ENCODE measurements at regions not wholly inside any gene's neighbourhood (a gene's known extent, or its start where the extent isn't known, plus 50 kb on each side); places are given as distances from the start of the nearest gene placed in this dataset.

- no peaks in the 10 kb centered on the region for H3K27me3 ChIP-seq
- H3K4me3 ChIP-seq = no peak overlapping the region
- no peaks in the 10 kb centered on the region for H3K36me3 ChIP-seq
- peaks cover 0 to 8% (median 0%) of the 10 kb centered on the region in 3 donors for H3K4me1 ChIP-seq
- no peak for ATAC-seq
- H3K27ac ChIP-seq = no peak overlapping the region
- 100% methylated on average over 1 of the region's 3 CpGs; no CpG with 5 or more reads in 1 of the 2 donors for WGBS, 2 donors (ENCODE audit: low coverage in 1 of 2)
- TF ChIP-seq POLR2AphosphoS5 (IDR thresholded peaks at IDR 0.05) = no peak
- H3K9me3 ChIP-seq = no peaks in the 10 kb centered on the region
These were observed 122.7 kb upstream of the DIPK2B start for GRCh38 chrX:45323387-45323786.

- Histone ChIP-seq H3K4me3 (no peak overlapping the region), H3K36me3 (no peaks in the 10 kb centered on the region)
These were observed 122.1 kb upstream of the DIPK2B start for GRCh38 chrX:45322820-45323219.

GRCh38 chrX:45322382-45322781, 121.7 kb upstream of the DIPK2B start:
- Histone ChIP-seq H3K9me3 (no peaks in the 10 kb centered on the region), H3K4me1 (peaks cover 0 to 8% (median 0%) of the 10 kb centered on the region in 3 donors), H3K36me3 (no peaks in the 10 kb centered on the region), H3K27ac (no peak overlapping the region), H3K27me3 (no peaks in the 10 kb centered on the region), H3K4me3 (no peak overlapping the region)
- TF ChIP-seq CTCF (IDR thresholded peaks at IDR 0.05) (peak; percentile 25 to 65 (median 54)), POLR2AphosphoS5 (IDR thresholded peaks at IDR 0.05) (no peak)
- WGBS, 2 donors (ENCODE audit: low coverage in 1 of 2) = 4% methylated on average over 2 of the region's 2 CpGs; no CpG with 5 or more reads in 1 of the 2 donors
- peak; percentile 63 for ATAC-seq

More at GRCh38 chrX:45322820-45323219, 122.1 kb upstream of the DIPK2B start:
- Histone ChIP-seq H3K4me1 (peaks cover 0 to 8% (median 0%) of the 10 kb centered on the region in 3 donors), H3K27ac (peak overlapping the region in 1 of 4 donors; percentile 6), H3K27me3 (no peaks in the 10 kb centered on the region), H3K9me3 (no peaks in the 10 kb centered on the region)
- no peak for ATAC-seq
- TF ChIP-seq POLR2AphosphoS5 (IDR thresholded peaks at IDR 0.05) (no peak), CTCF (IDR thresholded peaks at IDR 0.05) (no peak), EP300 (IDR thresholded peaks at IDR 0.05) (no peak), POLR2A (IDR thresholded peaks at IDR 0.05) (no peak)

- Histone ChIP-seq H3K9me3 (no peaks in the 10 kb centered on the region), H3K27me3 (no peaks in the 10 kb centered on the region), H3K36me3 (no peaks in the 10 kb centered on the region), H3K4me3 (no peak overlapping the region), H3K4me1 (peaks cover 0 to 8% (median 0%) of the 10 kb centered on the region in 3 donors), H3K27ac (no peak overlapping the region)
- 100% methylated on average over 1 of the region's 1 CpG; no CpG with 5 or more reads in 1 of the 2 donors for WGBS, 2 donors (ENCODE audit: low coverage in 1 of 2)
- TF ChIP-seq CTCF (IDR thresholded peaks at IDR 0.05) = no peak
- no peak for TF ChIP-seq POLR2A (IDR thresholded peaks at IDR 0.05)
- no peak for TF ChIP-seq POLR2AphosphoS5 (IDR thresholded peaks at IDR 0.05)
- TF ChIP-seq EP300 (IDR thresholded peaks at IDR 0.05) = no peak
- no peak for ATAC-seq
These were observed 119.5 kb upstream of the DIPK2B start for GRCh38 chrX:45320191-45320590.

- Histone ChIP-seq H3K9me3 (no peaks in the 10 kb centered on the region), H3K27me3 (no peaks in the 10 kb centered on the region), H3K4me3 (no peak overlapping the region), H3K36me3 (no peaks in the 10 kb centered on the region), H3K4me1 (no peaks in the 10 kb centered on the region), H3K27ac (no peak overlapping the region)
- 58 to 78% methylated on average over 1 of the region's 1 CpG for WGBS, 2 donors (ENCODE audit: low coverage in 1 of 2)
- ATAC-seq = no peak
- TF ChIP-seq POLR2A (IDR thresholded peaks at IDR 0.05) = no peak
- TF ChIP-seq CTCF (IDR thresholded peaks at IDR 0.05) = no peak
- TF ChIP-seq POLR2AphosphoS5 (IDR thresholded peaks at IDR 0.05) = no peak
- no peak for TF ChIP-seq EP300 (IDR thresholded peaks at IDR 0.05)
These were observed 109.1 kb upstream of the DIPK2B start for GRCh38 chrX:45309801-45310200.
